ENCODE measurements at regions not wholly inside any gene's neighbourhood (a gene's known extent, or its start where the extent isn't known, plus 50 kb on each side); places are given as distances from the start of the nearest gene placed in this dataset.

DNA sequence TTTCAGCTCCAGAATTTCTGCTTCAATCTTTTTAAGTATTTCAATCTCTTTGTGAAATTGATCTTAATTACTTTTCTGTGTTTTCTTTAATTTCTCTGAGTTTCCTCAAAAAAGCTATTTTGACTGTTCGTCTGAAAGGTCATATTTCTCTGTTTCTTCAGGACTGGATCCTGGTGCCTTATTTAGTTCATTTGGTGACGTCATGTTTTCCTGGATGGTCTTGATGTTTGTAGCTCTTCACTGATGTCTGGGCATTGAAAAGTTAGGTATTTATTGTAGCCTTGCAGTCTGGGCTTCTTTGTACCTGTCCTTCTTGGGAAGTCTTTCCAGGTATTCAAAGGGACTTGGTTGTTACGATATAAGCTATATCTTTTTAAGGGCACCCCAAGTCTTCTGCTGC is 998.7 kb downstream of the NCAM2 start:
- POLR2A ChIA-PET (ENCODE audit: unreplicated experiment) = interaction anchor here (0.6 kb wide), 1 partner anchor 30 kb away, joined by 3 read pairs; no protein-coding TSS in a partner anchor
- DNase-seq = no peak
- intact Hi-C loops (cut with micrococcal nuclease; ENCODE audit: unreplicated experiment) = no loop called here
- H3K4me2 ChIP-seq = no peak overlapping the region
- H3K27ac ChIP-seq = no peak overlapping the region
- H3K4me1 ChIP-seq (replicated peaks; ENCODE audit: insufficient read depth) = no peaks in the 10 kb centered on the region
- no peak for TF ChIP-seq EZH2 (IDR thresholded peaks at IDR 0.05; ENCODE audit: low read depth)
- TF ChIP-seq, protein P1, sequence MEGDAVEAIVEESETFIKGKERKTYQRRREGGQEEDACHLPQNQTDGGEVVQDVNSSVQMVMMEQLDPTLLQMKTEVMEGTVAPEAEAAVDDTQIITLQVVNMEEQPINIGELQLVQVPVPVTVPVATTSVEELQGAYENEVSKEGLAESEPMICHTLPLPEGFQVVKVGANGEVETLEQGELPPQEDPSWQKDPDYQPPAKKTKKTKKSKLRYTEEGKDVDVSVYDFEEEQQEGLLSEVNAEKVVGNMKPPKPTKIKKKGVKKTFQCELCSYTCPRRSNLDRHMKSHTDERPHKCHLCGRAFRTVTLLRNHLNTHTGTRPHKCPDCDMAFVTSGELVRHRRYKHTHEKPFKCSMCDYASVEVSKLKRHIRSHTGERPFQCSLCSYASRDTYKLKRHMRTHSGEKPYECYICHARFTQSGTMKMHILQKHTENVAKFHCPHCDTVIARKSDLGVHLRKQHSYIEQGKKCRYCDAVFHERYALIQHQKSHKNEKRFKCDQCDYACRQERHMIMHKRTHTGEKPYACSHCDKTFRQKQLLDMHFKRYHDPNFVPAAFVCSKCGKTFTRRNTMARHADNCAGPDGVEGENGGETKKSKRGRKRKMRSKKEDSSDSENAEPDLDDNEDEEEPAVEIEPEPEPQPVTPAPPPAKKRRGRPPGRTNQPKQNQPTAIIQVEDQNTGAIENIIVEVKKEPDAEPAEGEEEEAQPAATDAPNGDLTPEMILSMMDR (conservative IDR thresholded peaks at IDR 0.05) = no peak
- CTCF ChIA-PET = no interaction called here
- no peak overlapping the region for H3K4me3 ChIP-seq
- no peaks in the 10 kb centered on the region for H3K9me3 ChIP-seq (ENCODE audit: insufficient read depth, low read depth)
- H3K9me2 ChIP-seq (ENCODE audit: insufficient read depth) = no peaks in the 10 kb centered on the region
- H3K27me3 ChIP-seq (ENCODE audit: insufficient read depth, low read depth) = no peaks in the 10 kb centered on the region
- BruUV-seq (replicated peaks) = no TSS peak
- H4K20me1 ChIP-seq (ENCODE audit: insufficient read depth) = no peaks in the 10 kb centered on the region
- no peaks in the 10 kb centered on the region for H3K36me3 ChIP-seq (ENCODE audit: low read depth)
- H3F3A ChIP-seq (ENCODE audit: insufficient read depth, low read depth) = no peaks in the 10 kb centered on the region
- no peaks in the 10 kb centered on the region for H3K79me2 ChIP-seq (ENCODE audit: low read depth)
- H2AFZ ChIP-seq = no peak overlapping the region

DNA sequence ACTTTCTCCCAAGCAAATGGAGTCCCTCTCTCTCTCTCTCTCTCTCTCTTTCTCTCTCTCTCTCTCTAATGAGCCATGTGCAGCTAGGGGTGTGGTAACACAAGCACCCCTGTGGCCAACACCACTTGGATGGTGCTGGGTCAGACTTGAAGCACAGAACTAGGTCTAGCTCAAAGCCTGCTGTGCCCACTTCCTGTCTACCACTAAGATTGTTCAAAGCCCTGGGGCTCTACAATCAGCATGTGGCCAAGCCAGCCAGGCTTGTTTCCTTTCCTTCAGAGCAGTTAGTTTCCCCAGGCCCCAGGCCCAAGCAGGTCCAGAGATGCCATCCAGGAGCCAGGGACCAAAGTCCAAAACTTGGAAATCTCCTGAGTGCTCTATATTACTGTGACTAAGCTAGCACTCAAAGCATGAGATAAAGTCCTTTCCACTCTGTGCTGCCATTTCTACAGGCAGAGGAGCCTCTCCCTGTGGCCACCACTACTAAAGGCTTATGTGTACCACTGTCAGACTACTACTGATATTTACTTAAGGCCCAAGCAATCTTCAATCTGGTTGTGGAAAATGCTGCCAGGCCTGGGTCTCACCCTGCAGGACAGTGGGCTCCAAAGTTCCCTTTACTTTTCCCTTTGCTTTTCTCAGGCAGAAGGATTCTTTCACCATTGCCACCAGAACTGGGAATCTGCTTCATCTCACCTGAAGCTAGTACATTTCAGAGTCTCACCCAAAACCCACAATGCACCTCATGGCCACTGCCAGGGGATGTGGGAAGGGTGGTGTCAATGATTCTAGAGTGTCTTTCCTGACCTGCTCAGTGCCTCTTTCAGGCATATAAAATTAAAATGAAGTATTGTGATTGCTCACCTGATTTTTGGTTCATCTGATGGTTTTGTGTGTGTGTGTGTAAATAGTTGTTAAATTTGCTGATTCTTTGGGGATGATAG is 999.5 kb downstream of the NCAM2 start:
- Histone ChIP-seq H3K9me3 (ENCODE audit: insufficient read depth, low read depth) (no peaks in the 10 kb centered on the region), H3F3A (ENCODE audit: insufficient read depth, low read depth) (no peaks in the 10 kb centered on the region), H3K27ac (no peak overlapping the region), H3K9me2 (ENCODE audit: insufficient read depth) (no peaks in the 10 kb centered on the region), H3K36me3 (ENCODE audit: low read depth) (no peaks in the 10 kb centered on the region), H3K4me3 (no peak overlapping the region), H2AFZ (no peak overlapping the region), H3K4me1 (replicated peaks; ENCODE audit: insufficient read depth) (no peaks in the 10 kb centered on the region), H4K20me1 (ENCODE audit: insufficient read depth) (no peaks in the 10 kb centered on the region), H3K4me2 (no peak overlapping the region), H3K27me3 (ENCODE audit: insufficient read depth, low read depth) (no peaks in the 10 kb centered on the region), H3K79me2 (ENCODE audit: low read depth) (no peaks in the 10 kb centered on the region)
- ChIA-PET POLR2A (ENCODE audit: unreplicated experiment) (no interaction called here), CTCF (no interaction called here)
- no TSS peak for BruUV-seq (replicated peaks)
- intact Hi-C loops (cut with micrococcal nuclease; ENCODE audit: unreplicated experiment) = no loop called here
- no peak for DNase-seq
- TF ChIP-seq, protein P1 (conservative IDR thresholded peaks at IDR 0.05) = no peak
- TF ChIP-seq EZH2 (IDR thresholded peaks at IDR 0.05; ENCODE audit: low read depth) = no peak

DNA sequence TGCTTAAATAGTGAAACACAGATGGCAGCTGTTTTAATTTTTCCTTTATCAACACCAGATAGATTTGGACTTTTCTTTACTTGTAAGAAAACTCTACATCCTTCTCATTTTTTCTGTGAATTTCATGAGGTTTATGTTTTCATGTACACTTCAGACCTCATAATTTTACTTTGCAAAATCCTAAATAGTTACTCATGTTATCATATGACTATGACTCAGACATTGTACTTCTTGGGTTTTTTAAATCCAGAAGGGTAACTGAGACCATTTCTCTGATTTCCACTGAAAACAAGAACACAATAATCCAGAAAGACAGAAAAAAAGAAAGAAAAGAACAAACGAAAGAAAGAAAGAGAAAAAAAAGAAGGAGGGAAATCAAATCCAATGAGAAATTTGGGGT is 1021.6 kb downstream of the NCAM2 start:
- TF ChIP-seq, protein P1 (conservative IDR thresholded peaks at IDR 0.05) = no peak
- TF ChIP-seq EZH2 (IDR thresholded peaks at IDR 0.05; ENCODE audit: low read depth) = no peak
- Histone ChIP-seq H3K4me3 (no peak overlapping the region), H3K36me3 (ENCODE audit: low read depth) (no peaks in the 10 kb centered on the region), H4K20me1 (ENCODE audit: insufficient read depth) (no peaks in the 10 kb centered on the region), H3K27ac (no peak overlapping the region), H3K27me3 (ENCODE audit: insufficient read depth, low read depth) (no peaks in the 10 kb centered on the region), H3F3A (ENCODE audit: insufficient read depth, low read depth) (no peaks in the 10 kb centered on the region), H3K79me2 (ENCODE audit: low read depth) (no peaks in the 10 kb centered on the region), H2AFZ (no peak overlapping the region), H3K9me2 (ENCODE audit: insufficient read depth) (no peaks in the 10 kb centered on the region), H3K4me1 (replicated peaks; ENCODE audit: insufficient read depth) (no peaks in the 10 kb centered on the region), H3K4me2 (no peak overlapping the region), H3K9me3 (ENCODE audit: insufficient read depth, low read depth) (no peaks in the 10 kb centered on the region)
- DNase-seq = no peak
- intact Hi-C loops (cut with micrococcal nuclease; ENCODE audit: unreplicated experiment) = no loop called here
- ChIA-PET POLR2A (ENCODE audit: unreplicated experiment) (no interaction called here), CTCF (no interaction called here)
- no TSS peak for BruUV-seq (replicated peaks)
